Stimulated activated CD4-positive, alpha-beta T cell treated with anti-CD3 and anti-CD28 coated beads, Interleukin-4, amount 100 ng/mL, for 48 hours (primary cell): ENCODE measurements at regions not wholly inside any gene's neighbourhood (a gene's known extent, or its start where the extent isn't known, plus 50 kb on each side); places are given as distances from the start of the nearest gene placed in this dataset.
A peak's percentile ranks its signal among the peaks of the same experiment; 100 is the strongest.

Experiments used
- DNase-seq, 2 donors: peaks; one replicate each; pipeline ENCODE4 v3.0.0-alpha.2; 2020; ENCODE audit warnings: low read depth in 2 of 2

- DNase-seq: no peak
Observed at GRCh38 chr2:191738003-191738402, 60.1 kb downstream of the NABP1 start.

- no peak for DNase-seq
Observed at GRCh38 chr2:191738667-191739066, 60.7 kb downstream of the NABP1 start.

- no peak for DNase-seq
Observed at GRCh38 chr2:191739194-191739593, 61.3 kb downstream of the NABP1 start.

- no peak for DNase-seq
Observed at GRCh38 chr2:191740016-191740419, 62.1 kb downstream of the NABP1 start.

GRCh38 chr2:191740759-191741158, 62.8 kb downstream of the NABP1 start:
- DNase-seq: no peak

- no peak for DNase-seq
Observed at GRCh38 chr2:191746346-191747169, 68.6 kb downstream of the NABP1 start.

- no peak for DNase-seq
Observed at GRCh38 chr2:191747170-191747530, 69.2 kb downstream of the NABP1 start.

GRCh38 chr2:191748059-191748461, 70.1 kb downstream of the NABP1 start:
- no peak for DNase-seq

- no peak for DNase-seq
Observed at GRCh38 chr2:191748528-191749180, 70.7 kb downstream of the NABP1 start.

- no peak for DNase-seq
Observed at GRCh38 chr2:191749181-191749540, 71.2 kb downstream of the NABP1 start.

- no peak for DNase-seq
Observed at GRCh38 chr2:191754103-191754502, 76.2 kb downstream of the NABP1 start.

- DNase-seq: no peak
Observed at GRCh38 chr2:191756761-191757160, 78.8 kb downstream of the NABP1 start.

GRCh38 chr2:191757208-191757607, 79.3 kb downstream of the NABP1 start:
- no peak for DNase-seq

GRCh38 chr2:191758518-191759507, 80.9 kb downstream of the NABP1 start:
- DNase-seq: peak; percentile 22 to 29

GRCh38 chr2:191759680-191760079, 81.7 kb downstream of the NABP1 start:
- DNase-seq: no peak

- no peak for DNase-seq
Observed at GRCh38 chr2:191760655-191761262, 82.8 kb downstream of the NABP1 start.

- no peak for DNase-seq
Observed at GRCh38 chr2:191773136-191773535, 73.8 kb downstream of the CAVIN2 start.

GRCh38 chr2:191777351-191777750, 69.5 kb downstream of the CAVIN2 start:
- DNase-seq: no peak

- no peak for DNase-seq
Observed at GRCh38 chr2:191778041-191778440, 68.8 kb downstream of the CAVIN2 start.

- DNase-seq: no peak
Observed at GRCh38 chr2:191782351-191782750, 64.5 kb downstream of the CAVIN2 start.

GRCh38 chr2:191783416-191783815, 63.5 kb downstream of the CAVIN2 start:
- DNase-seq: no peak
